ENCODE measurements at regions not wholly inside any gene's neighbourhood (a gene's known extent, or its start where the extent isn't known, plus 50 kb on each side); places are given as distances from the start of the nearest gene placed in this dataset.

DNA sequence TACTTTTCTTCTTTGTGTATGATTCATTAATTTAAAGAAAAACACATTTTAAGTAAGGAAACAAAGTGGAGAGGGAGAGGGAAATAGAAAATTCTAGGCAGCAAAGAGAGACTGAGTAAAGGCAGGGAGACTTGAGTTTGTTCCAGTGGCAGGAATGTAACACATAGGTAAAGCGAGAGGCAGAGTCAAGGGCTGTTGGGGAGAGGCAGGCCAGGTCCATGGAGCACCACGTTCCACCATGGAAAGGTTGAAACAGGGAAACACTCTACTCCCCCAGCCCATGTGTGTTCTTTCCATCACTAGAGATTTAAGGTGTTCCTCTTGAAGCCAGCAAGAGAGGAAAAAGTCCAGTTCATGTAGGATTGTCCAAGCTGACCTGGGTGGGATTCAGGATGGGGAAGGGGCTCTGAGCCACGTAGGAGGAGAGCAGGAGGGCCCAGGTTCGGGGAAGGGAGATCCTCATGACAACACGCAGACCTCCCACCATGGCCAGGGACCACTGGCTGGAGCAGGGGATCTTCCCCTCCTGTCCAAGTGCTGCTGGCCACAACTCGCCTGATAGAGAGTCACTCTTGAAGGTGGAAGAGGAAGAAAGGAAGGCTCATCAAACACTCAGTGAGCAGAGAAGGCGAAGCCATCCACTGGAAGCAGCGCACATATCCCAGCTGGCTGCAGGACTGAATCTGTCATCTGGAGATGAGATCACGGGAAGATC lies 666.4 kb upstream of the MKI67 start:
- DNase-seq (ENCODE audit: low spot score), result no peak
- Histone ChIP-seq H3K4me1 (ENCODE audit: control insufficient read depth in 4 of 4, insufficient read depth in 4 of 4, low read length in 3 of 4) (no peaks in the 10 kb centered on the region), H3K9ac (ENCODE audit: low read depth in 1 of 2, low read length in 2 of 2) (no peak overlapping the region), H3K27ac (ENCODE audit: low read depth in 1 of 2, low read length in 2 of 2) (no peak overlapping the region), H3K36me3 (ENCODE audit: control insufficient read depth in 4 of 4, insufficient read depth in 3 of 4, low read depth in 1 of 4, low read length in 3 of 4) (no peaks in the 10 kb centered on the region), H3K4me3 (ENCODE audit: low read depth in 1 of 3, low read length in 3 of 3) (no peak overlapping the region), H3K27me3 (ENCODE audit: control insufficient read depth in 4 of 4, insufficient read depth in 4 of 4, low read length in 3 of 4) (peaks cover 0 to 3% (median 0%) of the 10 kb centered on the region in 4 donors), H3K9me3 (ENCODE audit: control insufficient read depth in 4 of 4, low read length in 3 of 4) (no peaks in the 10 kb centered on the region)
- TF ChIP-seq HNF4G (IDR thresholded peaks at IDR 0.05) (no peak), FOXA1 (IDR thresholded peaks at IDR 0.05) (no peak), CTCF (IDR thresholded peaks at IDR 0.05; ENCODE audit: low read depth, low read length, missing input control) (no peak), EGR1 (IDR thresholded peaks at IDR 0.05; ENCODE audit: low read depth in 2 of 2) (no peak), MAX (IDR thresholded peaks at IDR 0.05) (no peak), GABPA (IDR thresholded peaks at IDR 0.05 in 1 of 2, conservative IDR thresholded peaks at IDR 0.05 in 1 of 2) (no peak), SP1 (IDR thresholded peaks at IDR 0.05) (no peak), NR2F2 (IDR thresholded peaks at IDR 0.05) (no peak), YY1 (IDR thresholded peaks at IDR 0.05) (no peak)
- TF ChIP-seq, protein P1, sequence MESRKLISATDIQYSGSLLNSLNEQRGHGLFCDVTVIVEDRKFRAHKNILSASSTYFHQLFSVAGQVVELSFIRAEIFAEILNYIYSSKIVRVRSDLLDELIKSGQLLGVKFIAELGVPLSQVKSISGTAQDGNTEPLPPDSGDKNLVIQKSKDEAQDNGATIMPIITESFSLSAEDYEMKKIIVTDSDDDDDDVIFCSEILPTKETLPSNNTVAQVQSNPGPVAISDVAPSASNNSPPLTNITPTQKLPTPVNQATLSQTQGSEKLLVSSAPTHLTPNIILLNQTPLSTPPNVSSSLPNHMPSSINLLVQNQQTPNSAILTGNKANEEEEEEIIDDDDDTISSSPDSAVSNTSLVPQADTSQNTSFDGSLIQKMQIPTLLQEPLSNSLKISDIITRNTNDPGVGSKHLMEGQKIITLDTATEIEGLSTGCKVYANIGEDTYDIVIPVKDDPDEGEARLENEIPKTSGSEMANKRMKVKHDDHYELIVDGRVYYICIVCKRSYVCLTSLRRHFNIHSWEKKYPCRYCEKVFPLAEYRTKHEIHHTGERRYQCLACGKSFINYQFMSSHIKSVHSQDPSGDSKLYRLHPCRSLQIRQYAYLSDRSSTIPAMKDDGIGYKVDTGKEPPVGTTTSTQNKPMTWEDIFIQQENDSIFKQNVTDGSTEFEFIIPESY (IDR thresholded peaks at IDR 0.05), result no peak
- 77% methylated on average over 9 of the region's 9 CpGs for WGBS

- Histone ChIP-seq H3K27me3 (ENCODE audit: control insufficient read depth in 4 of 4, insufficient read depth in 4 of 4, low read length in 3 of 4) (peaks cover 0 to 3% (median 0%) of the 10 kb centered on the region in 4 donors), H3K9me3 (ENCODE audit: control insufficient read depth in 4 of 4, low read length in 3 of 4) (no peaks in the 10 kb centered on the region), H3K4me1 (ENCODE audit: control insufficient read depth in 4 of 4, insufficient read depth in 4 of 4, low read length in 3 of 4) (no peaks in the 10 kb centered on the region), H3K9ac (ENCODE audit: low read depth in 1 of 2, low read length in 2 of 2) (no peak overlapping the region), H3K4me3 (ENCODE audit: low read depth in 1 of 3, low read length in 3 of 3) (no peak overlapping the region), H3K36me3 (ENCODE audit: control insufficient read depth in 4 of 4, insufficient read depth in 3 of 4, low read depth in 1 of 4, low read length in 3 of 4) (no peaks in the 10 kb centered on the region), H3K27ac (ENCODE audit: low read depth in 1 of 2, low read length in 2 of 2) (no peak overlapping the region)
- no peak for DNase-seq (ENCODE audit: low spot score)
- TF ChIP-seq, protein P1 (IDR thresholded peaks at IDR 0.05), result no peak
- no peak for TF ChIP-seq FOXA2 (IDR thresholded peaks at IDR 0.05)
- TF ChIP-seq REST (IDR thresholded peaks at IDR 0.05), result no peak
- TF ChIP-seq MAX (IDR thresholded peaks at IDR 0.05), result no peak
- TF ChIP-seq NR2F2 (IDR thresholded peaks at IDR 0.05), result no peak
- no peak for TF ChIP-seq CTCF (IDR thresholded peaks at IDR 0.05; ENCODE audit: low read depth, low read length, missing input control)
- no peak for TF ChIP-seq HNF4A (conservative IDR thresholded peaks at IDR 0.05)
- TF ChIP-seq EGR1 (IDR thresholded peaks at IDR 0.05; ENCODE audit: low read depth in 2 of 2), result no peak
- WGBS, result 85% methylated on average over 10 of the region's 10 CpGs
These were observed 667.8 kb upstream of the MKI67 start for GRCh38 chr10:128793726-128794655.

Measured in liver (tissue), 8 donors.